HepG2 (cell line): ENCODE measurements at regions not wholly inside any gene's neighbourhood (a gene's known extent, or its start where the extent isn't known, plus 50 kb on each side); places are given as distances from the start of the nearest gene placed in this dataset.

Experiments used
- ATAC-seq: fragments of 200-7000 bp; cut with Tn5 transposase; 3 replicates; pipeline ENCODE4 v1.9.1; 2020; ENCODE audit warnings: mild to moderate bottlenecking, moderate library complexity
- BruUV-seq: library from RNA; stranded (reverse); fragments of 400-500 nt; replicated peaks from 2 replicates; lab custom pipeline; 2021; lab: Mats Ljungman, UMichigan
- CTCF ChIA-PET: fragments of 300-600 bp; formaldehyde crosslinking; extraction: SDS; loops from one replicate; lab custom pipeline; 2021; ENCODE audit warnings: low total read pairs, inconsistent platforms, low intra/inter-chr PET ratio; lab: Yijun Ruan, JAX
- POLR2A ChIA-PET: fragments of 350-600 bp; sonication (Branson Sonifier 250); formaldehyde crosslinking; loops from one replicate; lab custom pipeline; 2020; ENCODE audit warnings: antibody characterized with exemption, inconsistent platforms; lab: Yijun Ruan, JAX
- DNase-seq: peaks from one replicate; pipeline ENCODE4 v3.0.0-alpha.2; 2015; ENCODE audit warnings: low spot score
- FAIRE-seq: peaks from 3 replicates; lab custom pipeline; 2011; peaks lifted over from hg19 to GRCh38; lab: Jason Lieb, UNC
- H2AFZ ChIP-seq: one replicate; pipeline ENCODE4 v1.6.1; 2011; ENCODE audit warnings: low read length, inconsistent platforms
- H3K27ac ChIP-seq: fragments of 300-600 bp; 3 replicates; pipeline ENCODE4 v1.8.0; 2011; ENCODE audit warnings: mixed run types, mild to moderate bottlenecking, mixed read lengths, low read length, inconsistent platforms; ENCODE audit not compliant: insufficient read depth; ENCODE audit errors: extremely low read length
- H3K27me3 ChIP-seq, 2 experiments: fragments of 200-600 bp in 1 of 2; 2 replicates in 1 of 2; 3 replicates in 1 of 2; pipeline versions ENCODE4 v1.6.0 to v1.8.0; 2011; ENCODE audit warnings: low read length in 2 of 2, mild to moderate bottlenecking in 2 of 2, moderate library complexity in 2 of 2, inconsistent platforms in 1 of 2; ENCODE audit not compliant: insufficient read depth in 2 of 2, control insufficient read depth in 1 of 2
- H3K36me3 ChIP-seq, 2 experiments: fragments of 200-600 bp in 1 of 2; replicated peaks in 1 of 2; 2 replicates in 1 of 2; 3 replicates in 1 of 2; pipeline versions ENCODE4 v1.5.1 to v1.8.0; 2011; ENCODE audit warnings: low read length in 2 of 2, inconsistent platforms in 1 of 2; ENCODE audit not compliant: insufficient read depth in 2 of 2, control insufficient read depth in 1 of 2
- H3K4me1 ChIP-seq: 2 replicates; pipeline ENCODE4 v1.5.1; 2012; ENCODE audit warnings: low read length, inconsistent platforms; ENCODE audit not compliant: insufficient read depth
- H3K4me2 ChIP-seq: 2 replicates; pipeline ENCODE4 v1.6.0; 2011; ENCODE audit warnings: low read depth, low read length, inconsistent platforms
- H3K4me3 ChIP-seq, 3 experiments: fragments of 200-600 bp in 1 of 3; sonication (generic), shearing (Covaris generic) in 1 of 3; replicated peaks in 1 of 3; 2 replicates each; pipeline ENCODE4 v1.5.1; 2011 to 2016; ENCODE audit warnings: low read length in 3 of 3, inconsistent platforms in 2 of 3, low read depth in 2 of 3, mild to moderate bottlenecking in 2 of 3, control low read depth in 1 of 3, mixed read lengths in 1 of 3; ENCODE audit not compliant: insufficient read depth in 1 of 3
- H3K79me2 ChIP-seq: one replicate; pipeline ENCODE4 v1.6.1; 2011; ENCODE audit warnings: low read length, inconsistent platforms; ENCODE audit not compliant: insufficient read depth
- H3K9ac ChIP-seq: 2 replicates; pipeline ENCODE4 v1.6.0; 2011; ENCODE audit warnings: mild to moderate bottlenecking, low read depth, low read length, inconsistent platforms; ENCODE audit not compliant: insufficient read depth
- H3K9me3 ChIP-seq: 2 replicates; pipeline ENCODE4 v1.5.1; 2012; ENCODE audit warnings: mild to moderate bottlenecking, low read length
- H4K20me1 ChIP-seq: 2 replicates; pipeline ENCODE4 v1.6.0; 2011; ENCODE audit warnings: inconsistent platforms, mild to moderate bottlenecking, low read length, moderate library complexity; ENCODE audit not compliant: insufficient read depth
- CHCHD3 ChIP-seq: sonication (generic); formaldehyde crosslinking; IDR thresholded peaks from 2 replicates; pipeline ENCODE4 v1.8.0; 2022; ENCODE audit warnings: mild to moderate bottlenecking, missing genetic modification reagents, moderate library complexity
- DMTF1 ChIP-seq: sonication (generic); formaldehyde crosslinking; IDR thresholded peaks from 2 replicates; pipeline ENCODE4 v1.4.0; 2020; ENCODE audit warnings: mild to moderate bottlenecking, missing genetic modification reagents
- EP300 ChIP-seq, 3 experiments: sonication (generic) in 1 of 3; formaldehyde crosslinking in 1 of 3; IDR thresholded peaks; 2 replicates each; pipeline versions ENCODE4 v1.5.1 to v1.6.1; 2011 to 2020; ENCODE audit warnings: low read depth in 2 of 3, low read length in 2 of 3, borderline replicate concordance in 1 of 3, improper control_type of control experiment in 1 of 3, mild to moderate bottlenecking in 1 of 3, missing genetic modification reagents in 1 of 3, moderate library complexity in 1 of 3
- FLYWCH1 ChIP-seq: sonication (generic); formaldehyde crosslinking; IDR thresholded peaks from 2 replicates; pipeline ENCODE4 v1.8.1; 2023; ENCODE audit warnings: mild to moderate bottlenecking, missing genetic modification reagents
- KLF11 ChIP-seq: IDR thresholded peaks from 2 replicates; pipeline ENCODE4 v1.6.1; 2016; ENCODE audit warnings: missing compliant biosample characterization
- MAFG ChIP-seq: sonication (generic); formaldehyde crosslinking; IDR thresholded peaks from 2 replicates; pipeline ENCODE4 v1.5.1; 2020; ENCODE audit warnings: mild to moderate bottlenecking, missing genetic modification reagents
- REPIN1 ChIP-seq: sonication (generic); formaldehyde crosslinking; IDR thresholded peaks from 2 replicates; pipeline ENCODE4 v1.8.0; 2022; ENCODE audit warnings: missing genetic modification reagents, low read depth, mild to moderate bottlenecking, borderline replicate concordance
- REXO4 ChIP-seq: sonication (generic); formaldehyde crosslinking; IDR thresholded peaks from 2 replicates; pipeline ENCODE4 v1.8.0; 2022; ENCODE audit warnings: missing genetic modification reagents, mild to moderate bottlenecking, borderline replicate concordance
- RFX1 ChIP-seq: fragments of 450-650 bp; IDR thresholded peaks from 2 replicates; pipeline ENCODE4 v1.6.1; 2017
- SMAD9 ChIP-seq: sonication (generic); formaldehyde crosslinking; IDR thresholded peaks from 2 replicates; pipeline ENCODE4 v1.5.1; 2020; ENCODE audit warnings: mild to moderate bottlenecking, missing genetic modification reagents
- TEAD3 ChIP-seq: optimal IDR thresholded peaks from 2 replicates; pipeline ENCODE3; 2016; ENCODE audit warnings: borderline replicate concordance
- ZSCAN30 ChIP-seq: sonication (generic); formaldehyde crosslinking; IDR thresholded peaks from 2 replicates; pipeline ENCODE4 v1.5.0; 2020; ENCODE audit warnings: mild to moderate bottlenecking, missing genetic modification reagents
- WGBS: methylation state at CpG from one replicate; pipeline ENCODE4 v1.1.6; 2017; ENCODE audit warnings: low lambda C conversion rate; 5-methylcytosine and 5-hydroxymethylcytosine counted together
- in situ Hi-C: cut with HindIII; loops from 2 replicates; pipeline ENCODE4 v1.10.0; 2017; ENCODE audit warnings: low pct_unique_long_range_greater_than_20kb; ENCODE audit not compliant: extremely low pct_ligation_motif_present
- intact Hi-C: fragments of 100-400 bp; cut with micrococcal nuclease; formaldehyde crosslinking; loops from one replicate; pipeline ENCODE4 v1.10.0; 2022; ENCODE audit not compliant: unreplicated experiment
- TF ChIP-seq, protein P1 (sequence below): sonication (generic); formaldehyde crosslinking; IDR thresholded peaks from 2 replicates; pipeline ENCODE4 v1.4.0; 2020; ENCODE audit warnings: missing genetic modification reagents, borderline replicate concordance
- TF ChIP-seq, protein P2 (sequence below): sonication (generic); formaldehyde crosslinking; IDR thresholded peaks from 2 replicates; pipeline ENCODE4 v1.8.0; 2022; ENCODE audit warnings: missing genetic modification reagents, low read depth, mild to moderate bottlenecking, borderline replicate concordance

- Histone ChIP-seq H3K36me3 (no peaks in the 10 kb centered on the region), H3K4me1 (no peaks in the 10 kb centered on the region), H3K79me2 (no peaks in the 10 kb centered on the region), H3K4me2 (no peak overlapping the region), H2AFZ (no peak overlapping the region), H3K27ac (no peak overlapping the region), H3K4me3 (no peak overlapping the region), H3K9ac (no peak overlapping the region), H4K20me1 (no peaks in the 10 kb centered on the region), H3K27me3 (no peaks in the 10 kb centered on the region), H3K9me3 (no peaks in the 10 kb centered on the region)
- intact Hi-C loops: no loop called here
- POLR2A ChIA-PET: no interaction called here
- DNase-seq (no peak), ATAC-seq (no peak), FAIRE-seq (no peak)
- WGBS: 0% methylated on average over 1 of the region's 1 CpG
- TF ChIP-seq KLF11 (CRISPR knock-in tag) (no peak), FLYWCH1 (CRISPR knock-in tag) (no peak), DMTF1 (CRISPR knock-in tag) (no peak), REPIN1 (CRISPR knock-in tag) (no peak), TEAD3 (no peak), REXO4 (no peak), MAFG (no peak), EP300 (IDR thresholded peaks at IDR 0.05; ENCODE audit: low read depth in 2 of 2, low read length in 2 of 2) (no peak), EP300 (CRISPR knock-in tag; IDR thresholded peaks at IDR 0.05; ENCODE audit: borderline replicate concordance) (no peak), CHCHD3 (CRISPR knock-in tag) (no peak), SMAD9 (no peak), ZSCAN30 (no peak), RFX1 (no peak)
- TF ChIP-seq, protein P1, sequence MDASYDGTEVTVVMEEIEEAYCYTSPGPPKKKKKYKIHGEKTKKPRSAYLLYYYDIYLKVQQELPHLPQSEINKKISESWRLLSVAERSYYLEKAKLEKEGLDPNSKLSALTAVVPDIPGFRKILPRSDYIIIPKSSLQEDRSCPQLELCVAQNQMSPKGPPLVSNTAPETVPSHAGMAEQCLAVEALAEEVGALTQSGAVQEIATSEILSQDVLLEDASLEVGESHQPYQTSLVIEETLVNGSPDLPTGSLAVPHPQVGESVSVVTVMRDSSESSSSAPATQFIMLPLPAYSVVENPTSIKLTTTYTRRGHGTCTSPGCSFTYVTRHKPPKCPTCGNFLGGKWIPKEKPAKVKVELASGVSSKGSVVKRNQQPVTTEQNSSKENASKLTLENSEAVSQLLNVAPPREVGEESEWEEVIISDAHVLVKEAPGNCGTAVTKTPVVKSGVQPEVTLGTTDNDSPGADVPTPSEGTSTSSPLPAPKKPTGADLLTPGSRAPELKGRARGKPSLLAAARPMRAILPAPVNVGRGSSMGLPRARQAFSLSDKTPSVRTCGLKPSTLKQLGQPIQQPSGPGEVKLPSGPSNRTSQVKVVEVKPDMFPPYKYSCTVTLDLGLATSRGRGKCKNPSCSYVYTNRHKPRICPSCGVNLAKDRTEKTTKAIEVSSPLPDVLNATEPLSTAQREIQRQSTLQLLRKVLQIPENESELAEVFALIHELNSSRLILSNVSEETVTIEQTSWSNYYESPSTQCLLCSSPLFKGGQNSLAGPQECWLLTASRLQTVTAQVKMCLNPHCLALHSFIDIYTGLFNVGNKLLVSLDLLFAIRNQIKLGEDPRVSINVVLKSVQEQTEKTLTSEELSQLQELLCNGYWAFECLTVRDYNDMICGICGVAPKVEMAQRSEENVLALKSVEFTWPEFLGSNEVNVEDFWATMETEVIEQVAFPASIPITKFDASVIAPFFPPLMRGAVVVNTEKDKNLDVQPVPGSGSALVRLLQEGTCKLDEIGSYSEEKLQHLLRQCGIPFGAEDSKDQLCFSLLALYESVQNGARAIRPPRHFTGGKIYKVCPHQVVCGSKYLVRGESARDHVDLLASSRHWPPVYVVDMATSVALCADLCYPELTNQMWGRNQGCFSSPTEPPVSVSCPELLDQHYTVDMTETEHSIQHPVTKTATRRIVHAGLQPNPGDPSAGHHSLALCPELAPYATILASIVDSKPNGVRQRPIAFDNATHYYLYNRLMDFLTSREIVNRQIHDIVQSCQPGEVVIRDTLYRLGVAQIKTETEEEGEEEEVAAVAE (CRISPR knock-in tag): no peak
- TF ChIP-seq, protein P2, sequence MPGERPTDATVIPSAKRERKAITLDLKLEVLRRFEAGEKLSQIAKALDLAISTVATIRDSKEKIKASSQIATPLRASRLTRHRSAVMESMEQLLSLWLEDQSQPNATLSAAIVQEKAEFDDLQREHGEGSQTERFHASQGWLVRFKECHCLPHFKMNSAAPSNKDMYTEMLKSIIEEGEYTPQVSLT: no peak
- no TSS peak for BruUV-seq
- CTCF ChIA-PET: no interaction called here
- in situ Hi-C loops: no loop called here
Measured at GRCh38 chr5:99906776-99907175, 628.4 kb upstream of the FAM174A start.
